OCI-LY3 (cell line): ENCODE measurements at regions not wholly inside any gene's neighbourhood (a gene's known extent, or its start where the extent isn't known, plus 50 kb on each side); places are given as distances from the start of the nearest gene placed in this dataset.

ENCODE experiments used
- H2AFZ ChIP-seq: fragments of 200-600, 300-600 bp; shearing (Covaris generic); 2 replicates; pipeline ENCODE4 v1.6.0; 2014; ENCODE audit warnings: antibody characterized with exemption, low read depth, low read length
- H3K27ac ChIP-seq: fragments of 200-600, 300-600 bp; sonication (generic); 2 replicates; pipeline ENCODE4 v1.5.1; 2014; ENCODE audit warnings: mild to moderate bottlenecking, low read length, moderate library complexity, mixed read lengths
- H3K27me3 ChIP-seq: fragments of 200-600, 300-600 bp; sonication (generic); 2 replicates; pipeline ENCODE4 v1.6.1; 2014; ENCODE audit warnings: low read depth, low read length, mixed read lengths
- H3K36me3 ChIP-seq: fragments of 200-600, 300-600 bp; sonication (generic); replicated peaks from 2 replicates; pipeline ENCODE3; 2014; ENCODE audit warnings: low read depth, low read length, mixed read lengths
- H3K4me1 ChIP-seq: fragments of 300-600, 200-600 bp; sonication (generic); 2 replicates; pipeline ENCODE4 v1.6.1; 2014; ENCODE audit warnings: low read length, mixed read lengths
- H3K4me2 ChIP-seq: fragments of 200-600, 300-600 bp; sonication (generic); 2 replicates; pipeline ENCODE4 v1.6.1; 2014; ENCODE audit warnings: low read length, mixed read lengths
- H3K4me3 ChIP-seq: fragments of 300-600, 200-600 bp; sonication (generic); 2 replicates; pipeline ENCODE4 v1.5.1; 2014; ENCODE audit warnings: antibody characterized with exemption, mild to moderate bottlenecking, low read length, moderate library complexity
- H3K79me2 ChIP-seq: fragments of 300-600, 200-600 bp; shearing (Covaris generic); 2 replicates; pipeline ENCODE4 v1.6.1; 2014; ENCODE audit warnings: mild to moderate bottlenecking, low read length, mixed read lengths
- H3K9ac ChIP-seq: fragments of 300-600, 200-600 bp; shearing (Covaris generic); 2 replicates; pipeline ENCODE4 v1.6.0; 2014; ENCODE audit warnings: mild to moderate bottlenecking, low read length, moderate library complexity
- H3K9me3 ChIP-seq: fragments of 200-600, 300-600 bp; shearing (Covaris generic); 2 replicates; pipeline ENCODE4 v1.6.1; 2014; ENCODE audit warnings: low read length, mixed read lengths; ENCODE audit not compliant: insufficient read depth
- H4K20me1 ChIP-seq: fragments of 200-600, 300-600 bp; sonication (generic); 2 replicates; pipeline ENCODE4 v1.6.1; 2016; ENCODE audit warnings: low read length, mixed read lengths; ENCODE audit not compliant: insufficient read depth
- EZH2phosphoT487 ChIP-seq: fragments of 200-600 bp; shearing (Covaris generic); IDR thresholded peaks from 2 replicates; pipeline ENCODE4 v1.6.1; 2018; ENCODE audit warnings: antibody characterized with exemption, mixed run types, low read depth
- TF ChIP-seq, protein P1 (sequence below): fragments of 200-600, 300-600 bp; sonication (generic); IDR thresholded peaks from 2 replicates; pipeline ENCODE4 v1.5.1; 2014; ENCODE audit warnings: antibody characterized with exemption, low read length, low read depth

DNA sequence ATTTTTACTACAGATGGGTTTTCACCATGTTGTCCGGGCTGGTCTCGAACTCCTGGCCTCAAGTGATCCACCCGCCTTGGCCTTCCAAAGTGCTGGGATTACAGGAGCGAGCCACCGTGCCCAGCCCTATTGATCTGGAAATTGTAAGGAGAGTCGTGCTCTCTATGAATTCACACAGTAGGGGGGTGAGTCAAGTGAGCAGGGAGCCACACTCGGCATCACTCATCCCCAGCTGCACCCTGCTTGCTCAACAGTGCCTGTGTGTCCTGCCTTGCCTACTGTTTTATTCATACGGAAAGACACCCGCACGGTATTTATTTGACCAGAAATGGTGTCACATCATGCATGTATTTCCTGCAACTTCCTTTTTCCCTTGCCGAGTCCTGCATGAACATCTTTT is 157.2 kb upstream of the FOXF1 start:
- Histone ChIP-seq H3K36me3 (no peaks in the 10 kb centered on the region), H3K27me3 (peaks cover 10% of the 10 kb centered on the region; the same call in 1 of the 2 replicates), H3K4me3 (no peak overlapping the region), H3K4me1 (no peaks in the 10 kb centered on the region), H3K79me2 (no peaks in the 10 kb centered on the region), H3K9me3 (no peaks in the 10 kb centered on the region), H4K20me1 (no peaks in the 10 kb centered on the region), H2AFZ (no peak overlapping the region), H3K27ac (no peak overlapping the region), H3K4me2 (no peak overlapping the region), H3K9ac (no peak overlapping the region)
- no peak for TF ChIP-seq EZH2phosphoT487
- TF ChIP-seq, protein P1, sequence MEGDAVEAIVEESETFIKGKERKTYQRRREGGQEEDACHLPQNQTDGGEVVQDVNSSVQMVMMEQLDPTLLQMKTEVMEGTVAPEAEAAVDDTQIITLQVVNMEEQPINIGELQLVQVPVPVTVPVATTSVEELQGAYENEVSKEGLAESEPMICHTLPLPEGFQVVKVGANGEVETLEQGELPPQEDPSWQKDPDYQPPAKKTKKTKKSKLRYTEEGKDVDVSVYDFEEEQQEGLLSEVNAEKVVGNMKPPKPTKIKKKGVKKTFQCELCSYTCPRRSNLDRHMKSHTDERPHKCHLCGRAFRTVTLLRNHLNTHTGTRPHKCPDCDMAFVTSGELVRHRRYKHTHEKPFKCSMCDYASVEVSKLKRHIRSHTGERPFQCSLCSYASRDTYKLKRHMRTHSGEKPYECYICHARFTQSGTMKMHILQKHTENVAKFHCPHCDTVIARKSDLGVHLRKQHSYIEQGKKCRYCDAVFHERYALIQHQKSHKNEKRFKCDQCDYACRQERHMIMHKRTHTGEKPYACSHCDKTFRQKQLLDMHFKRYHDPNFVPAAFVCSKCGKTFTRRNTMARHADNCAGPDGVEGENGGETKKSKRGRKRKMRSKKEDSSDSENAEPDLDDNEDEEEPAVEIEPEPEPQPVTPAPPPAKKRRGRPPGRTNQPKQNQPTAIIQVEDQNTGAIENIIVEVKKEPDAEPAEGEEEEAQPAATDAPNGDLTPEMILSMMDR, result no peak

DNA sequence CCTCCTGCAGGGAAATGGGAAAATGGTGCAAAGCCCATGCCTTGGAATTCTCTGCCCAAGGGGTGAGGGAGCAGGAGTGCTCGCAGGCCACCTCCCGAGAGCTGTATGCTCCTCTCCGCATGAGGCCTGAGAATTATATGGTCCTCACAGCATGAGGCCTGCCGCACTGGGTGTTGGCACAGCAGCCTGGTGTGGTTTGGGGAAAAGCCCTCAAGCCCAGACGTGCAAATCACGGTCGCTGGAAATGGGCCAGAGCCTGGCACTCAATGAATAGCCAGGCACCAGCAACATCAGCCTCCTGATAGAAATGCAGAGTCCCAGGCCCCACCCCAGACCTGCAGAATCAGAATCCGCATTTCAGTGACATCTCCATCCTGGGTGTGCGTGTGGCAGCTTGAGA is 156.4 kb upstream of the FOXF1 start:
- Histone ChIP-seq H3K4me2 (no peak overlapping the region), H3K9ac (no peak overlapping the region), H2AFZ (no peak overlapping the region), H3K4me1 (no peaks in the 10 kb centered on the region), H3K4me3 (no peak overlapping the region), H3K27me3 (peaks cover 14% of the 10 kb centered on the region), H3K79me2 (no peaks in the 10 kb centered on the region), H3K9me3 (no peaks in the 10 kb centered on the region), H4K20me1 (no peaks in the 10 kb centered on the region), H3K27ac (no peak overlapping the region), H3K36me3 (no peaks in the 10 kb centered on the region)
- TF ChIP-seq, protein P1, result no peak
- TF ChIP-seq EZH2phosphoT487, result no peak

GRCh38 chr16:86354641-86355513 is 155.4 kb upstream of the FOXF1 start:
- H2AFZ ChIP-seq, result no peak overlapping the region
- H3K27me3 ChIP-seq, result peaks cover 21% of the 10 kb centered on the region
- no peaks in the 10 kb centered on the region for H3K4me1 ChIP-seq
- no peak overlapping the region for H3K4me3 ChIP-seq
- no peaks in the 10 kb centered on the region for H3K36me3 ChIP-seq
- no peaks in the 10 kb centered on the region for H3K79me2 ChIP-seq
- no peak overlapping the region for H3K9ac ChIP-seq
- H3K4me2 ChIP-seq, result no peak overlapping the region
- H3K9me3 ChIP-seq, result no peaks in the 10 kb centered on the region
- no peaks in the 10 kb centered on the region for H4K20me1 ChIP-seq
- no peak overlapping the region for H3K27ac ChIP-seq
- TF ChIP-seq, protein P1, result no peak
- TF ChIP-seq EZH2phosphoT487, result no peak

DNA sequence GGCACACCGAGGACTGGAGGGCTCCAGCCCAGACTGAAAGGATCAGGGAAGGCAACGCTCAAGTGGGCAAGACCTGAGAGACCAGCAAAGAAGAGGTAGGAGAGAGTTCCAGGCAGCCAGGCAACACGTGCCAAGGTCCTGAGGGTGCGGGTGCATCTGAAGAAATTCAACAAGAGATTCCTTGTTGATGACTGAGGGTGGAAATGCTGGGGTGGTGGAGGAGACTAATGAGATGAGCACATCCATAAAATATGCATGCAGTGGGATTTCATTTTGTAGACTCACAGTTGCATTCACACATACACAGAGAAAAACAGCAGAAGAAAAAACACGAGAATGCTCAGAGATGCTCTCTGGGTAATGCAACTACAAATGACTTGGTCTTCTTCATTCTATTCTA is 154.8 kb upstream of the FOXF1 start:
- H3K36me3 ChIP-seq, result no peaks in the 10 kb centered on the region
- H3K9ac ChIP-seq, result no peak overlapping the region
- no peak overlapping the region for H2AFZ ChIP-seq
- no peaks in the 10 kb centered on the region for H3K4me1 ChIP-seq
- no peaks in the 10 kb centered on the region for H4K20me1 ChIP-seq
- peaks cover 21% of the 10 kb centered on the region for H3K27me3 ChIP-seq
- TF ChIP-seq EZH2phosphoT487, result no peak
- TF ChIP-seq, protein P1, result no peak
- H3K4me2 ChIP-seq, result no peak overlapping the region
- no peaks in the 10 kb centered on the region for H3K79me2 ChIP-seq
- no peaks in the 10 kb centered on the region for H3K9me3 ChIP-seq
- no peak overlapping the region for H3K27ac ChIP-seq
- H3K4me3 ChIP-seq, result no peak overlapping the region
